ENCODE measurements at regions not wholly inside any gene's neighbourhood (a gene's known extent, or its start where the extent isn't known, plus 50 kb on each side); places are given as distances from the start of the nearest gene placed in this dataset.

DNA sequence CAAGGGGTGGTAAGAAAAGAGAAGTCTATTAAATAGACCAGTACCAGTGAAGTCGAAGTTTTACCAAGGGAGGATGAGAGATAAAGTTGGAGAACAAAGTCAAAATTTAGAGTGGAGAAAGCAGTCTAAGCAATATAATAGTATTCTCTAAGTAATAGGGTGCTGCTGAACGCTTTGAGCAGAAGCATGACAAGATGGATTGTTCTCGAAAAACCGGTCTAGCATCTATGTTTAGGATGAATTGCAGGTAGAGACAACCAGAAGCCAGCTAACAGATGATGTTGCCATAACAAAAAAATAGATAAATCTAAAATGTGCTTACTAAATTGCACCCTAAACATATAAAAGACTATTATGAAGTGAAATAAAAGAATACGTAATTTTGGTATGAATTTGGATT is 237.0 kb downstream of the PRELID2 start (continued):
- TF ChIP-seq, protein P1, sequence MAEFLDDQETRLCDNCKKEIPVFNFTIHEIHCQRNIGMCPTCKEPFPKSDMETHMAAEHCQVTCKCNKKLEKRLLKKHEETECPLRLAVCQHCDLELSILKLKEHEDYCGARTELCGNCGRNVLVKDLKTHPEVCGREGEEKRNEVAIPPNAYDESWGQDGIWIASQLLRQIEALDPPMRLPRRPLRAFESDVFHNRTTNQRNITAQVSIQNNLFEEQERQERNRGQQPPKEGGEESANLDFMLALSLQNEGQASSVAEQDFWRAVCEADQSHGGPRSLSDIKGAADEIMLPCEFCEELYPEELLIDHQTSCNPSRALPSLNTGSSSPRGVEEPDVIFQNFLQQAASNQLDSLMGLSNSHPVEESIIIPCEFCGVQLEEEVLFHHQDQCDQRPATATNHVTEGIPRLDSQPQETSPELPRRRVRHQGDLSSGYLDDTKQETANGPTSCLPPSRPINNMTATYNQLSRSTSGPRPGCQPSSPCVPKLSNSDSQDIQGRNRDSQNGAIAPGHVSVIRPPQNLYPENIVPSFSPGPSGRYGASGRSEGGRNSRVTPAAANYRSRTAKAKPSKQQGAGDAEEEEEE (CRISPR knock-in tag; IDR thresholded peaks at IDR 0.05; ENCODE audit: borderline replicate concordance): no peak
- TF ChIP-seq, protein P2, sequence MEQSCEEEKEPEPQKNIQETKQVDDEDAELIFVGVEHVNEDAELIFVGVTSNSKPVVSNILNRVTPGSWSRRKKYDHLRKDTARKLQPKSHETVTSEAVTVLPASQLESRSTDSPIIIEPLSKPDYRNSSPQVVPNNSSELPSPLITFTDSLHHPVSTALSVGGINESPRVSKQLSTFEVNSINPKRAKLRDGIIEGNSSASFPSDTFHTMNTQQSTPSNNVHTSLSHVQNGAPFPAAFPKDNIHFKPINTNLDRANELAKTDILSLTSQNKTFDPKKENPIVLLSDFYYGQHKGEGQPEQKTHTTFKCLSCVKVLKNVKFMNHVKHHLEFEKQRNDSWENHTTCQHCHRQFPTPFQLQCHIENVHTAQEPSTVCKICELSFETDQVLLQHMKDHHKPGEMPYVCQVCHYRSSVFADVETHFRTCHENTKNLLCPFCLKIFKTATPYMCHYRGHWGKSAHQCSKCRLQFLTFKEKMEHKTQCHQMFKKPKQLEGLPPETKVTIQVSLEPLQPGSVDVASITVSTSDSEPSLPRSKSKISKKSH (CRISPR knock-in tag; IDR thresholded peaks at IDR 0.05; ENCODE audit: borderline replicate concordance): no peak
- TF ChIP-seq ZMYM2 (CRISPR knock-in tag; IDR thresholded peaks at IDR 0.05): no peak
- no peak for TF ChIP-seq HMG20B (CRISPR knock-in tag; conservative IDR thresholded peaks at IDR 0.05)

DNA sequence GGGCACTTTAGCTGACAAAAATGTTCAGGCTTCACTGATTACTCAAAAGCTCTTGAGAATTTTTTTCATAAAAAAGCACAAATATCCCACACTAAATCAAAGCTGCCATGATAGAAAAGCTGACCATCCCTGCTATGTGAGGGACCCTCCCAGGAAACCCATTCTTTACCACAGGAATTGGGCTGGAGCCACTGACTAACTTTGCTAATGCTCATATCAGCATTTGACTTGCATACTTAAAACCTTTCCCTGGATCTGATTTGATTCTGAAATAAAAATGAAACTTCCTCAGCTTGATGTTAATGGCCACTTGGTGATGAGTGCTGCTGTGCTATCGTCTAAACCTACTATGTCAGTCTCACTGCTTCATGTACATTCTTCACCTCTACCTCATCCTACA is 243.6 kb downstream of the PRELID2 start:
- Histone ChIP-seq H3K4me1 (ENCODE audit: insufficient read depth, low read length) (no peaks in the 10 kb centered on the region), H3K36me3 (replicated peaks in 1 of 2; ENCODE audit: control insufficient read depth in 1 of 2, insufficient read depth in 2 of 2, low read length in 2 of 2) (no peaks in the 10 kb centered on the region), H3K4me3 (replicated peaks in 1 of 3; ENCODE audit: insufficient read depth in 1 of 3, low read depth in 2 of 3, low read length in 3 of 3) (no peak overlapping the region), H3K9ac (ENCODE audit: insufficient read depth, low read depth, low read length) (no peak overlapping the region), H3K27ac (ENCODE audit: extremely low read length, insufficient read depth, low read length) (no peak overlapping the region), H3K27me3 (ENCODE audit: control insufficient read depth in 1 of 2, insufficient read depth in 2 of 2, low read length in 2 of 2) (no peaks in the 10 kb centered on the region), H3K9me3 (ENCODE audit: low read length) (no peaks in the 10 kb centered on the region), H4K20me1 (ENCODE audit: insufficient read depth, low read length) (no peaks in the 10 kb centered on the region), H2AFZ (ENCODE audit: low read length) (no peak overlapping the region), H3K79me2 (ENCODE audit: insufficient read depth, low read length) (no peaks in the 10 kb centered on the region), H3K4me2 (ENCODE audit: low read depth, low read length) (no peak overlapping the region)
- CTCF ChIA-PET (ENCODE audit: low intra/inter-chr PET ratio, low total read pairs): no interaction called here
- POLR2A ChIA-PET: no interaction called here
- ATAC-seq (no peak), FAIRE-seq (no peak), DNase-seq (ENCODE audit: low spot score) (no peak)
- in situ Hi-C loops (cut with HindIII; ENCODE audit: extremely low pct_ligation_motif_present, low pct_unique_long_range_greater_than_20kb) (no loop called here), intact Hi-C loops (cut with micrococcal nuclease; ENCODE audit: unreplicated experiment) (no loop called here)
- 79% methylated on average over 1 of the region's 1 CpG for WGBS (ENCODE audit: low lambda C conversion rate)
- BruUV-seq (replicated peaks): no TSS peak
- TF ChIP-seq ZIK1 (CRISPR knock-in tag; IDR thresholded peaks at IDR 0.05; ENCODE audit: borderline replicate concordance, low read depth) (no peak), REL (CRISPR knock-in tag; conservative IDR thresholded peaks at IDR 0.05) (no peak), ZNF124 (CRISPR knock-in tag; IDR thresholded peaks at IDR 0.05) (no peak), PCBP2 (optimal IDR thresholded peaks at IDR 0.05; ENCODE audit: low read depth, low read length, poor library complexity, severe bottlenecking) (no peak), CHD4 (IDR thresholded peaks at IDR 0.05; ENCODE audit: borderline replicate concordance, low read length) (no peak), FIP1L1 (IDR thresholded peaks at IDR 0.05; ENCODE audit: borderline replicate concordance, insufficient read depth, low read depth, low read length) (no peak), JDP2 (CRISPR knock-in tag; IDR thresholded peaks at IDR 0.05; ENCODE audit: borderline replicate concordance) (no peak), SRSF4 (IDR thresholded peaks at IDR 0.05; ENCODE audit: low read depth, low read length, poor library complexity, severe bottlenecking) (no peak)
- TF ChIP-seq, protein P3, sequence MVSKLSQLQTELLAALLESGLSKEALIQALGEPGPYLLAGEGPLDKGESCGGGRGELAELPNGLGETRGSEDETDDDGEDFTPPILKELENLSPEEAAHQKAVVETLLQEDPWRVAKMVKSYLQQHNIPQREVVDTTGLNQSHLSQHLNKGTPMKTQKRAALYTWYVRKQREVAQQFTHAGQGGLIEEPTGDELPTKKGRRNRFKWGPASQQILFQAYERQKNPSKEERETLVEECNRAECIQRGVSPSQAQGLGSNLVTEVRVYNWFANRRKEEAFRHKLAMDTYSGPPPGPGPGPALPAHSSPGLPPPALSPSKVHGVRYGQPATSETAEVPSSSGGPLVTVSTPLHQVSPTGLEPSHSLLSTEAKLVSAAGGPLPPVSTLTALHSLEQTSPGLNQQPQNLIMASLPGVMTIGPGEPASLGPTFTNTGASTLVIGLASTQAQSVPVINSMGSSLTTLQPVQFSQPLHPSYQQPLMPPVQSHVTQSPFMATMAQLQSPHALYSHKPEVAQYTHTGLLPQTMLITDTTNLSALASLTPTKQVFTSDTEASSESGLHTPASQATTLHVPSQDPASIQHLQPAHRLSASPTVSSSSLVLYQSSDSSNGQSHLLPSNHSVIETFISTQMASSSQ (IDR thresholded peaks at IDR 0.05; ENCODE audit: low read depth): no peak
- TF ChIP-seq, protein P3 (CRISPR knock-in tag; IDR thresholded peaks at IDR 0.05; ENCODE audit: borderline replicate concordance): no peak
- TF ChIP-seq, protein P4, sequence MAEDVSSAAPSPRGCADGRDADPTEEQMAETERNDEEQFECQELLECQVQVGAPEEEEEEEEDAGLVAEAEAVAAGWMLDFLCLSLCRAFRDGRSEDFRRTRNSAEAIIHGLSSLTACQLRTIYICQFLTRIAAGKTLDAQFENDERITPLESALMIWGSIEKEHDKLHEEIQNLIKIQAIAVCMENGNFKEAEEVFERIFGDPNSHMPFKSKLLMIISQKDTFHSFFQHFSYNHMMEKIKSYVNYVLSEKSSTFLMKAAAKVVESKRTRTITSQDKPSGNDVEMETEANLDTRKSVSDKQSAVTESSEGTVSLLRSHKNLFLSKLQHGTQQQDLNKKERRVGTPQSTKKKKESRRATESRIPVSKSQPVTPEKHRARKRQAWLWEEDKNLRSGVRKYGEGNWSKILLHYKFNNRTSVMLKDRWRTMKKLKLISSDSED (CRISPR knock-in tag; IDR thresholded peaks at IDR 0.05): no peak

All from HepG2 (cell line).